OCI-LY7 (cell line): ENCODE measurements at regions not wholly inside any gene's neighbourhood (a gene's known extent, or its start where the extent isn't known, plus 50 kb on each side); places are given as distances from the start of the nearest gene placed in this dataset.

Experiments used
- CTCF ChIP-seq: fragments of 200-600 bp; sonication (generic); conservative IDR thresholded peaks from 2 replicates; pipeline ENCODE4 v1.5.1; 2014; ENCODE audit warnings: mild to moderate bottlenecking, antibody characterized with exemption, low read length, moderate library complexity, mixed read lengths
- EZH2phosphoT487 ChIP-seq: fragments of 200-600 bp; sonication (generic); IDR thresholded peaks from 2 replicates; pipeline ENCODE4 v1.6.1; 2018; ENCODE audit warnings: low read depth, borderline replicate concordance, mild to moderate bottlenecking, mixed run types, antibody characterized with exemption, low read length, moderate library complexity, mixed read lengths

GRCh38 chr13:34638897-34639296, 303.2 kb upstream of the NBEA start:
- no peak for TF ChIP-seq CTCF
- no peak for TF ChIP-seq EZH2phosphoT487
